Stimulated activated effector memory CD8-positive, alpha-beta T cell treated with anti-CD3 and anti-CD28 coated beads, Interleukin-12 subunit alpha, Interleukin-12 subunit beta, amount 100 ng/mL, for 72 hours (primary cell): ENCODE measurements at regions not wholly inside any gene's neighbourhood (a gene's known extent, or its start where the extent isn't known, plus 50 kb on each side); places are given as distances from the start of the nearest gene placed in this dataset.

Experiments
- ATAC-seq: fragments of 150-1000 bp; cut with Tn5 transposase; 2 replicates; pipeline ENCODE4 v1.10.0; 2021
- DNase-seq, 2 donors: peaks; one replicate each; pipeline ENCODE4 v3.0.0; 2021 to 2022; ENCODE audit warnings: low spot score in 2 of 2
- H3K27ac Mint-ChIP-seq: one replicate; pipeline ENCODE4 v1.8.0; 2022; ENCODE audit warnings: mild to moderate bottlenecking, mixed read lengths
- H3K36me3 Mint-ChIP-seq: one replicate; pipeline ENCODE4 v1.8.0; 2022; ENCODE audit warnings: mild to moderate bottlenecking, mixed read lengths
- H3K4me1 Mint-ChIP-seq: one replicate; pipeline ENCODE4 v1.8.0; 2022; ENCODE audit warnings: mixed read lengths
- H3K4me3 Mint-ChIP-seq: one replicate; pipeline ENCODE4 v1.8.0; 2022; ENCODE audit warnings: mild to moderate bottlenecking, mixed read lengths
- H3K9me3 Mint-ChIP-seq: one replicate; pipeline ENCODE4 v1.8.0; 2022; ENCODE audit warnings: mixed read lengths

DNA sequence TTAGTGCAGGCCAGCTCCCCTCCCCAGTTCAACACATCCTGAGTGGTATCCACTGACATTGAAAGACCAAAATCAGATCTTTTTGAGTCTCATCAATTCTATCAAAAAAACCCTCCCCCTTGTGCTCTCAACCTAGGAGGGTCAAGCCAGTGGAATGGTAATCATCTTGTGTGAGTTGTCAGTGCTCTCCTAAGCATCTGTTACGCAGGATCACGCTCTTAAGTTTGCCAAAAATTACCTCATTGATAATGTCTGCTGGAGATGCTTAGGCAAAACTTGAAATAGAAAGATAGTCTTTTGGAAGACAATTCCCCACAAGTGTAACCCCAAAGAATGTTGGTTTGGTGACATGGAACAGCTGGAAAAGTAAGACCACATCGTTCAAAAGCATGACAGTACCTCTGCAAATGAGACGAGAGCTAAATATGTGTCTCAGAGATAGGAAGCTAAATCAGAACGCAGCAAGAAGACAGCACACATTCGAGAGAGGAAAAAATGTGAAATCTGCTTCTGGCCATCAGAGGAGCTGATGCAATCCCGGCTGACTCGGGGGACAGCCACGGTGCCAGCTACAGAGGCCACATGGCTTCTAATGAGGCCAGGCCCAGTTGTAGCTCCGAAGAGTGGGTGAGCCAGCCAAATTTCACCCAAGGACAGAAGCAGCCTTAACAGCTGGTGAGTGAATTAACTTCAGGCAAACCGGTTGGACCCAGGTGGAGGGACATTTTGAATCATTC is 753.9 kb downstream of the RNF144A start:
- H3K9me3 Mint-ChIP-seq = peaks cover 2% of the 10 kb centered on the region
- peaks cover 43% of the 10 kb centered on the region for H3K36me3 Mint-ChIP-seq
- no peak for DNase-seq
- peak overlapping the region; percentile 56 for H3K4me3 Mint-ChIP-seq
- no peak for ATAC-seq
- peak overlapping the region; percentile 89 for H3K27ac Mint-ChIP-seq
- peaks cover 47% of the 10 kb centered on the region for H3K4me1 Mint-ChIP-seq

DNA sequence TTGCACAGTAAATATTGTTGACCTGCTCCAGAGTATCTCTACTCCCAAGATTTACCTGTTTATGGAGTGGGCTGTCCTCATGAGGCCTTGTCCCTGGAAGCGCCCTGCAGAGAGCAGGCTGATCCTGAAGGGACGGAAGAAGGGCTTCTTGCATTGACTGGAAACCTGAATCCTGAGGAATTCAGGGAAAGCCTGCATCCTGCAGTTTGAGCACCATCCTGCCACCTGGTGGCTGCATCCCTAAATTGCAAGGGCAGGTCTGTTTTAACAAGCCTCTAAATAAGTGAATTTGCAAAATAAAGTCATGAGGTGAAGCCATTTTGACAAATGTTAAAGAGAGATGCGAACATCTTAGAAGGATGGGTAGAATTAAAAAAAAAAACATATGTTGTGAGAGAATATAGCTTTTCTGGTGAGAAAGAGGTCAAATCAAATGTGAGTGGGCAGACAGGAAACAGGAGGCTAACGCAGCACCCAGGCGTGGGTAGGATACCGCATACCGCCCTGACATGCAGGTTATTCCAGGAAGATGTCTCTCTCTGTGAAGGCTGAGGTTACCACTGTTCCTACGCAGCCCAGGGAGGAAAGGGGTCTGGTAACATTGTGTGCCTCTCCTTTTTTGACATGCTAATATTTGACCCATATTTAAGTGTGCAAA is 754.9 kb downstream of the RNF144A start:
- peak; percentile 42 to 82 for DNase-seq
- Mint-ChIP-seq H3K4me3 (peak overlapping the region; percentile 56), H3K27ac (peak overlapping the region; percentile 89), H3K9me3 (peaks cover 2% of the 10 kb centered on the region), H3K36me3 (peaks cover 43% of the 10 kb centered on the region), H3K4me1 (peaks cover 50% of the 10 kb centered on the region)
- ATAC-seq = peak; percentile 91

DNA sequence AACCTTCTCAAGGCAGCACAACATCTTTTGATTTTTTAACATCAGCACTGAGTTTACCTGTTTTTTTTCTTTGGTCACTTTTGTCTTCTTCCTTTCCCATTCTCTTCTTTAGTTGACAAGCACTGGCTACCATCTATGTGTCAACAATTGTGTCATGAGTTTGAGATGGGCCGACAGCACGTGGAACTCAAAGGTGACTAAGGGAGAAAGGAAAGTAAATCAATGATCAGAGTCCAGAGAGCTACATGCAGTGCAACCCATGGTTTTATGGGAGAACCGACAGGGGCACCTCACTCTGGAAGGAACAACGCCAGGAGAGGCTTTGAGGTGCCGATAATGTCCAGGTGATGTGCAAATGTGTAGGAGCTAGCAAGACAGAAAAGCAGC is 755.5 kb downstream of the RNF144A start:
- Mint-ChIP-seq H3K36me3 (peaks cover 38% of the 10 kb centered on the region), H3K9me3 (peaks cover 2% of the 10 kb centered on the region), H3K27ac (peak overlapping the region; percentile 89), H3K4me3 (peak overlapping the region; percentile 56), H3K4me1 (peaks cover 50% of the 10 kb centered on the region)
- DNase-seq (no peak), ATAC-seq (peak; percentile 80)

DNA sequence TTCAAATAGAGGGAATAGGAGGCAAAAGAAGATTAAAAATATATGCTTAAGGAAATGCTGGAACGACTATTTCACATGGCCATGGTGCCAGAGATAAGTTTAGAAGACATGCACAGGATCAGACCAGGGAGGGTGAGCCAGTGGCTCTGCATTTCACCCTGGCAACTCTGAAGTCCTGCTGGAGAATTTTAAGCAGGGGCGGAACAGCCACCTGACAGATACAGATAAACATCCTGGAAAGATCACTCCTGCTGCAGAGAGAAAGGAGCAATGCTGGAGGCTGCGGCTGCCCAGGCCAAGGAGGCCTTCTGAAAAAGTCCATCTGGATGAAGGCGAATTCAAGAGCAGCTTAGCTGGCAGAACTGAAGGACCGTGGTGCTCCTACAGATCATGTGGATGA is 755.9 kb downstream of the RNF144A start:
- Mint-ChIP-seq H3K4me3 (peak overlapping the region; percentile 56), H3K27ac (peak overlapping the region; percentile 89), H3K4me1 (peaks cover 50% of the 10 kb centered on the region), H3K36me3 (peaks cover 36% of the 10 kb centered on the region), H3K9me3 (peaks cover 2% of the 10 kb centered on the region)
- DNase-seq (no peak), ATAC-seq (no peak)

DNA sequence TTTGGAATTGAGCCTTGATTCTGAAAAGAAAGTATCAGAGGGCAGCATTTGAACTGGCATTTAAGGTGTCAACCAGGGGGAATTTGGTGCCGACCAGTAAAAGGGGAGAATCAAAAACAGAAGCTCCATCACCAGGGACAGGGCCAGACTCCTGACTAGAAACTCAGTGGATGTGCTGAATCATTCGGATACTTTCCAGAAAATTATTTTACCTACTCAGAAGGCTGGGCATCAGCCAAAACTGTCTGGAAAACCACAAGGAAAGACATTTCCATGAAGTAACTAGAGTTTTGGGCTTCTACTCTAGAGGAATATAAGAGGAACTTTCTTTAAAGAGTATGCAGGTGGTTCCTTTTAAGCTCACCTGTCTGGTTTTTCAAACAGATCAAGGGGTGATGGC is 756.6 kb downstream of the RNF144A start:
- H3K9me3 Mint-ChIP-seq = peaks cover 2% of the 10 kb centered on the region
- DNase-seq = no peak
- H3K4me3 Mint-ChIP-seq = no peak overlapping the region
- ATAC-seq = no peak
- H3K36me3 Mint-ChIP-seq = peaks cover 36% of the 10 kb centered on the region
- H3K4me1 Mint-ChIP-seq = peaks cover 57% of the 10 kb centered on the region
- peak overlapping the region; percentile 89 for H3K27ac Mint-ChIP-seq

DNA sequence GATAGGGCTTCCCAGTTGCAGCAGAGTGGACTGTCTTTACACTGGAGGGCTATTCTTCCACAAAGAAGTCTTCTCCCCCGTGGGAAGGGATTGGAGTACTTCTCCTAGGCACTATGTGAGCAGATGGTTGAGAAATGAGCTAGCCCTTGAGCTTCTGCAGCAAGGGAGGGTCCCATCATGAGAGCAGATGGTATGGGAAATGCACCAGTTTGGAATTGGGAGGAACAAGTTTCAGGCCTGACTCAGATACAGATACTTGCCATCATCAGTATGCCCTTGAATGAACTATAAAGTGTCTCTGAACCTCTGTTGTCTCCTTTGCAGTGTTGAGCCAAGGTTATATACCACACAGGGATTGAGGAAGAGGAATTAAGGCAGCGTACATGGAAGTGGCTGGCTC is 757.4 kb downstream of the RNF144A start:
- Mint-ChIP-seq H3K4me1 (peaks cover 64% of the 10 kb centered on the region), H3K36me3 (peaks cover 30% of the 10 kb centered on the region), H3K4me3 (no peak overlapping the region), H3K27ac (peak overlapping the region; percentile 58), H3K9me3 (peaks cover 2% of the 10 kb centered on the region)
- no peak for ATAC-seq
- no peak for DNase-seq

DNA sequence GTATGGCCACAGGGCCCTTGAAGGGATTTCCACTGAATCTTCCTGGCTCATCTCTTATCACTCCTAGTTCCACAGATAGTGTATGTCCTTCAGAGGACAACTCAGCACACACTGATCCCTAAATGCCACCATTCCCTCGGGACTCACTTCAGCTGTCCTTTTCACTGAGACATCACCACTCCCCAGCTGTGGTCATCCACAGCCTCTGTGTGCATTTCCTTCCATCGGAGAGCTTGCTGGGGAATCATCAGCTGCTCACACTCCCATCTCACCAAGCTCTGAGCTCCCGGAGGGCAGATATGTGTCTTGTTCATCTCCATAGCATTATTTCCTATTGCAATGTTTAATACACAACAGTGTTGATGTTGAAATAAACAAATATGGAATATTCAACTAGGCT is 759.5 kb downstream of the RNF144A start:
- H3K4me1 Mint-ChIP-seq = peaks cover 60% of the 10 kb centered on the region
- peak overlapping the region; percentile 68 for H3K27ac Mint-ChIP-seq
- H3K36me3 Mint-ChIP-seq = peaks cover 18% of the 10 kb centered on the region
- ATAC-seq (no peak), DNase-seq (no peak)
- H3K4me3 Mint-ChIP-seq = no peak overlapping the region
- peaks cover 2% of the 10 kb centered on the region for H3K9me3 Mint-ChIP-seq

DNA sequence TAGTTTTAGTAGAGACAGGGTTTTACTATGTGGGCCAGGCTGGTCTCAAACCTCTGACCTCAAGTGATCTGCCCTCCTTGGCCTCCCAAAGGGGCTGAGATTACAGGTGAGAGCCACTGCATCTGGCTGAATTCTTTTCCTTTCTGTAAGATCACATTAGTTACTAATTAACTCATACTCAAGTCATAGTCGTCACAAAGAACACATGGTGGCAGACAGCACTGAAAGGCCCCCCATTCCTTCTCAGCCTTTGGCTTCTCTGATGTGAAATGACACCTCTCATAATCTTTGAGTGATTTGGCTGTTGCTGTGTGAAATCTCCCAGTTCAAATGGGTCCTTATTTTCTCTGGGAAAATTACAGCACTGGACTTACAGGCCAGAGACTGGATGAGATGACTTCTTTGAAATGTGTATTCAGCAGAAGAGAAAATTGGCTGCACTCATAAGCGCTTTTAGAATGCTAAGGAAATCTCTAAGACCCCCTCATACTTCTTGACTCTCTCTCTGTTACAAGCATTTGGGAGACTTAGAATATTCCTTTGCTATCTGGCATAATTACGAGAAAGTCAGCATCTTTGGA is 764.8 kb downstream of the RNF144A start:
- H3K36me3 Mint-ChIP-seq = no peaks in the 10 kb centered on the region
- no peaks in the 10 kb centered on the region for H3K9me3 Mint-ChIP-seq
- no peak for ATAC-seq
- no peak overlapping the region for H3K4me3 Mint-ChIP-seq
- no peak overlapping the region for H3K27ac Mint-ChIP-seq
- peaks cover 23% of the 10 kb centered on the region for H3K4me1 Mint-ChIP-seq
- DNase-seq = no peak

DNA sequence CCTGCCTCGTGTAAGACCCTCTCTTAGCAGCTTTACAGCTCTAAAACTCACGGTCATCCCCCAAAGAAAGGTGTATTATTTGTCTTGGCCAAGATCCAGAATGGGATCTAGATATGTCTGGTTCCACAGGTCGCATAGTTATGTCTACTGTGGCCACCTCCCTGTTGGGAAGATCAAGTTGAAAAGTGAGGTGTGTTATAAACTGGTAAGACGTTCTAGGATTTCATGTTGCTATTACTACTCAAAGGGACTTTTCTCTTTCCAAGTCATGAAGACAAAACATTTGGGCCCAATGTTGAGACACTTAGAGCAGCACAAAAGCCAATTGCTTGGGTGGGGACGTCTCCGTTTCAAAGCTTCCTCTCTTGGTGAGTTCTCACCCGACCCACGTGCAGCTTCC is 766.0 kb downstream of the RNF144A start:
- ATAC-seq (no peak), DNase-seq (no peak)
- Mint-ChIP-seq H3K4me3 (no peak overlapping the region), H3K4me1 (peaks cover 22% of the 10 kb centered on the region), H3K36me3 (no peaks in the 10 kb centered on the region), H3K9me3 (no peaks in the 10 kb centered on the region), H3K27ac (no peak overlapping the region)

DNA sequence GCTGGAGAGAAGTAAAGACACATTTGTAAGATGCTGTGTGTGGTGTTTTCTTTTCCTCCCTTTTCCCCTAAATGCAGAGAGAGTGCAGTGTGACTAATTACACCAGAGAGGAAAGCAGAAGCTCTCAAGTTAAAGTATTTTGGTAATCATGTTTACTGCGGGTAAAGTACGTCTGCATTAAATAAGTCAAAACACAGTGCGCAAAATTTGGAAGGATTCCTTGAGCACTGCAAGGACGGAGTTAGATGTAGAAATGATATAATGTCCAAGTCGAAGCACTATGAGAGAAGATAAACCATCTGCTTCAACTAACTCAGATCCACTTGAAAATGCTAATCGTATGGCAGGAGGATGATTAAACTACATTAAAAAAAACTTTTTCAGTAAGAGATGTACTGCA is 766.5 kb downstream of the RNF144A start:
- ATAC-seq (no peak), DNase-seq (no peak)
- no peaks in the 10 kb centered on the region for H3K36me3 Mint-ChIP-seq
- no peaks in the 10 kb centered on the region for H3K9me3 Mint-ChIP-seq
- no peak overlapping the region for H3K27ac Mint-ChIP-seq
- H3K4me3 Mint-ChIP-seq = no peak overlapping the region
- peaks cover 16% of the 10 kb centered on the region for H3K4me1 Mint-ChIP-seq

DNA sequence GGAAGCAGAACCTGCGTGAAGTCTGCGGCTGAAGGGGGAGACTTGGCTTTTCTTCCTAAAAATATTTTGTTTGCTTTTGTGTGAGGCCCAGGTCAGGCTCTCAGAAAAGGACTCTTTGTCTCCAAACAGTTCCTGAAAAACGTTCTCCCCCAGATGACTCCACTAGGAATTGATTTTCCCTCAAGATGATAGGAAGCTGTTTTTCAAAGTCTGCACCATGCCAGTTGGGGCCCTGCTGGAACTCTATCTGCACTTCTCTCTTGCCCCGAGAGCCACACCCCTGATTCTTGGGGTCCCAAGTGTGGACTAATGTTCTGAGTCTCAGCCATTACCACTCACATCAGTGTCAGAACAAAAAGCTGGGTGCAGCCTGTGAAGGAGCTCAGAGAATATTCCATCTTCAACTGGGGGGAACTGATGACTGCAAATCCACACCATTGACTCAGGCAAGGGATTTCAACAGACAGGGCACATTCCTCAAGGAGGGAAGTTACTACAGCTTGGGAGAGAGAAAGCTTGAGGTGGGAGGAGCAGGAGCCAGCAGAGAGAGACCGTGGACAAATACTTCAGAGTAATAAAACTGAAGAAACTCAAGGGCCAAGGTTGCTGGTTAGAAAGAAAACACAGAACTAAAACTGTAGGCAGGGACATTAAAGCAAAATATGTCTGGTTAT is 768.3 kb downstream of the RNF144A start:
- no peaks in the 10 kb centered on the region for H3K4me1 Mint-ChIP-seq
- H3K9me3 Mint-ChIP-seq = no peaks in the 10 kb centered on the region
- peak overlapping the region; percentile 67 for H3K27ac Mint-ChIP-seq
- DNase-seq (no peak), ATAC-seq (no peak)
- H3K4me3 Mint-ChIP-seq = no peak overlapping the region
- H3K36me3 Mint-ChIP-seq = no peaks in the 10 kb centered on the region

DNA sequence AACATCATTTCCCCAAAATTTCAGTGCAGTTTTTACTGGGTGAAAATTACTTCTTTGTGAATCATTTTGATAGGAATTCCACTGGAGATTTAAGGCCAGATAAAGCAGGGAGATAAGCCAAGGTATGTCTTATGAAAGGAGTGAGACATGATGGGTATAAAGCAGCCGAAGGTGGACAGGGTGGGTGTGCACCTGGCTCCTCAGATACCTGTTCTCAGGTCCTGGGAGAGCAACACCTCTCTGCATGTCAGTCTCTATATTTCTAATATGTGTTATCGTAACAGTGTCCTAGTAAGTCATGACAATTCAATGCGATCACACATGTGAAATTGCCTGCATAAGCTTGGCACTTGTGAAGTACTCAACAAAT is 768.8 kb downstream of the RNF144A start:
- DNase-seq = no peak
- no peaks in the 10 kb centered on the region for H3K36me3 Mint-ChIP-seq
- H3K27ac Mint-ChIP-seq = peak overlapping the region; percentile 67
- H3K9me3 Mint-ChIP-seq = no peaks in the 10 kb centered on the region
- ATAC-seq = no peak
- no peak overlapping the region for H3K4me3 Mint-ChIP-seq
- H3K4me1 Mint-ChIP-seq = no peaks in the 10 kb centered on the region

DNA sequence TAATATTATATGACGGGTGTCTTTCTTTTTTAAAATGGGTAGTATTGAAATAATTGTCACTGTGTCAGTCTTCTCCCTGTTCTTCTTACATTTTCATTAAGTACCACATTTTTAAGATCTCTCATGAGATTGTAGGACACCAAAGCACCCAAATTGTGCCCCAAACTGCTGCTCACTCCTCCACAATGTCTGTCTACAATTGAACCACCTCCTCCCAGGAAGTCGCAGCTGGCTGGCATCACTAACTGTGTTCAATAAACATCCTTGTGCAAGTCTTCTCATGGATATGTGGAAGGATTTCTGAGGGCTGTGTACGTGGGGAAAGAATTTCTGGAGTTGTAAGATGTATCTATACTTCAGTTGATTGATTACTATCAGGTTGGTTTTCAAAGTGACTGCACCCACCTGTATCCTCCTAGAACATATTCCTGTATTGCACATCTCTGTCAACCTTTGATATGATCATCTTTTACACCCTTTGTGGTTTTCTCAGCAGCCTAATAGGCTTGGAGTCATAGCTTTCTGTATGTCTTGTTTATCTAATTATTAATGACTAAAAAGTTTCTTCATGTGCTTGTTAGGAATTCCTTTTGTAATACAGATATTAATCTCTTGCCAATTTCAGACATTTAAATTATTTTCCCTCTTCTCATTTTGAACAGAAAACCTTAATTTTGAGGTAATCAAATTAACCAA is 774.9 kb downstream of the RNF144A start:
- Mint-ChIP-seq H3K4me1 (peaks cover 38% of the 10 kb centered on the region), H3K9me3 (no peaks in the 10 kb centered on the region), H3K4me3 (peak overlapping the region; percentile 70), H3K36me3 (no peaks in the 10 kb centered on the region), H3K27ac (no peak overlapping the region)
- no peak for ATAC-seq
- DNase-seq = no peak

DNA sequence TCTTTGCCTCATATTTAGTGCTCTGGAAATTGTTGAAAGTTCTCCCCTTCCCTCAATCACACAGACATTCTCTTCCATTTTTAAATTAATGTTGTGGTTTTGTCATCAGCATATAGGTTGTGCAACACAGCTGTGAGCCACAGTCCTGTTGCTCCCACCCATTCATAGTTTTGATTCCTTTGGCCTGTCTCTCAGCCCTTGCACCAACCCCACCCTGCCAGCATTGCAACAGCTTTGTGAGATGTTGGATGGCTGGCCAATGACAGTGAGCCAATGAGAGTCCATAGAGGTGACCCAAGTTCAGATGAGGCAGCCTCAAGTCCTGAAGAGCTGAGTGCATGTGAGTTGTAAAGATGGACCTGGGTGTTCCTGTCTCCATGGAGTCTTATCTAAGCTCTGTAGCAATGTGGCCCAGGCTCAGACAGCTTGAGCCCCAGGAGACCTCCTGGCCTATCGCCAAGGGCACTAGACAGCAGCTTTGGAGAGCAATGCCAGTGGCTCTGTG is 775.5 kb downstream of the RNF144A start:
- H3K36me3 Mint-ChIP-seq = no peaks in the 10 kb centered on the region
- H3K27ac Mint-ChIP-seq = peak overlapping the region; percentile 84
- peaks cover 38% of the 10 kb centered on the region for H3K4me1 Mint-ChIP-seq
- H3K4me3 Mint-ChIP-seq = peak overlapping the region; percentile 70
- ATAC-seq (no peak), DNase-seq (peak in 1 of 2 donors; percentile 58)
- no peaks in the 10 kb centered on the region for H3K9me3 Mint-ChIP-seq
